HG03354 (cell line): ENCODE measurements at regions not wholly inside any gene's neighbourhood (a gene's known extent, or its start where the extent isn't known, plus 50 kb on each side); places are given as distances from the start of the nearest gene placed in this dataset.
"Not testable (repeated sequence)": the region's sequence is repeated elsewhere in the genome, so short reads cannot be mapped to it uniquely, and the experiment has no call there.

ENCODE experiments used
- ATAC-seq: cut with Tn5 transposase; IDR thresholded peaks from one replicate; pipeline ENCODE4 v1.9.1; 2021; ENCODE audit warnings: mild to moderate bottlenecking; ENCODE audit not compliant: unreplicated experiment, poor library complexity, severe bottlenecking

GRCh38 chr7:68821846-68822245 lies 776.4 kb upstream of the AUTS2 start:
- ATAC-seq = no peak

GRCh38 chr7:68823996-68824780 lies 774.1 kb upstream of the AUTS2 start:
- ATAC-seq = no peak

- ATAC-seq = no peak
Measured at GRCh38 chr7:68828575-68828974, 769.7 kb upstream of the AUTS2 start.

- ATAC-seq = no peak
Measured at GRCh38 chr7:68833422-68833821, 764.9 kb upstream of the AUTS2 start.

GRCh38 chr7:68839014-68839413 lies 759.3 kb upstream of the AUTS2 start:
- ATAC-seq = no peak

- no peak for ATAC-seq
Measured at GRCh38 chr7:68840991-68841390, 757.3 kb upstream of the AUTS2 start.

- not testable (repeated sequence) for ATAC-seq
Measured at GRCh38 chr7:68843985-68844384, 754.3 kb upstream of the AUTS2 start.

GRCh38 chr7:68846811-68847325 lies 751.4 kb upstream of the AUTS2 start:
- ATAC-seq = no peak

GRCh38 chr7:68853254-68853653 lies 745.0 kb upstream of the AUTS2 start:
- ATAC-seq = no peak

GRCh38 chr7:68857571-68857970 lies 740.7 kb upstream of the AUTS2 start:
- ATAC-seq = no peak

- no peak for ATAC-seq
Measured at GRCh38 chr7:68858497-68858896, 739.8 kb upstream of the AUTS2 start.

- no peak for ATAC-seq
Measured at GRCh38 chr7:68861171-68861570, 737.1 kb upstream of the AUTS2 start.

- no peak for ATAC-seq
Measured at GRCh38 chr7:68862261-68862660, 736.0 kb upstream of the AUTS2 start.

- ATAC-seq = no peak
Measured at GRCh38 chr7:68862736-68863135, 735.5 kb upstream of the AUTS2 start.

GRCh38 chr7:68865351-68866199 lies 732.7 kb upstream of the AUTS2 start:
- ATAC-seq = no peak

- ATAC-seq = no peak
Measured at GRCh38 chr7:68866200-68866570, 732.1 kb upstream of the AUTS2 start.

GRCh38 chr7:68866721-68867120 lies 731.6 kb upstream of the AUTS2 start:
- not testable (repeated sequence) for ATAC-seq

- ATAC-seq = no peak
Measured at GRCh38 chr7:68868978-68869377, 729.3 kb upstream of the AUTS2 start.

- ATAC-seq = no peak
Measured at GRCh38 chr7:68873616-68874015, 724.7 kb upstream of the AUTS2 start.

GRCh38 chr7:68875857-68876256 lies 722.4 kb upstream of the AUTS2 start:
- ATAC-seq = no peak

GRCh38 chr7:68887116-68887515 lies 711.2 kb upstream of the AUTS2 start:
- ATAC-seq = not testable (repeated sequence)
